Caco-2 (cell line): ENCODE measurements at regions not wholly inside any gene's neighbourhood (a gene's known extent, or its start where the extent isn't known, plus 50 kb on each side); places are given as distances from the start of the nearest gene placed in this dataset.

Source experiments
- BruUV-seq: library from RNA; stranded (reverse); fragments of 400-500 nt; replicated peaks from 2 replicates; lab custom pipeline; 2021; lab: Mats Ljungman, UMichigan
- CTCF ChIA-PET: fragments of 300-600 bp; sonication (Branson Sonifier 250); formaldehyde crosslinking; loops from one replicate; lab custom pipeline; 2022; ENCODE audit warnings: antibody characterized with exemption; lab: Charles Lee
- POLR2A ChIA-PET: fragments of 300-600 bp; sonication (Branson Sonifier 250); formaldehyde crosslinking; loops from one replicate; lab custom pipeline; 2022; ENCODE audit warnings: antibody characterized with exemption; lab: Charles Lee
- DNase-seq, 2 experiments: peaks; one replicate each; pipeline versions ENCODE4 v3.0.0 to v3.0.0-alpha.2; 2020 to 2022
- H3K27me3 ChIP-seq: replicated peaks from 2 replicates; pipeline ENCODE4 v1.6.0; 2011; ENCODE audit warnings: low read length; ENCODE audit not compliant: control insufficient read depth, insufficient read depth
- H3K36me3 ChIP-seq: 2 replicates; pipeline ENCODE4 v1.5.1; 2011; ENCODE audit warnings: low read length; ENCODE audit not compliant: control insufficient read depth, insufficient read depth
- H3K4me1 ChIP-seq: fragments of 250-450 bp; sonication (Bioruptor Pico); 2 replicates; pipeline ENCODE4 v1.5.1; 2020; ENCODE audit warnings: mild to moderate bottlenecking
- H3K4me3 ChIP-seq: 2 replicates; pipeline ENCODE4 v1.5.1; 2011; ENCODE audit warnings: low read depth, mild to moderate bottlenecking, control low read depth, low read length
- H3K9me3 ChIP-seq: fragments of 250-450 bp; sonication (Bioruptor Pico); 2 replicates; pipeline ENCODE4 v1.5.1; 2020; ENCODE audit warnings: mild to moderate bottlenecking, moderate library complexity
- H3K27ac Mint-ChIP-seq: one replicate; pipeline ENCODE4 v1.8.0; 2022; ENCODE audit warnings: mixed read lengths; ENCODE audit not compliant: unreplicated experiment
- H3K27me3 Mint-ChIP-seq: one replicate; pipeline ENCODE4 v1.8.0; 2022; ENCODE audit warnings: mixed read lengths; ENCODE audit not compliant: insufficient read depth, unreplicated experiment
- H3K36me3 Mint-ChIP-seq: one replicate; pipeline ENCODE4 v1.8.0; 2022; ENCODE audit warnings: mild to moderate bottlenecking, mixed read lengths; ENCODE audit not compliant: insufficient read depth, unreplicated experiment
- H3K4me1 Mint-ChIP-seq: one replicate; pipeline ENCODE4 v1.8.0; 2022; ENCODE audit warnings: low read depth, mixed read lengths; ENCODE audit not compliant: unreplicated experiment
- H3K4me3 Mint-ChIP-seq: one replicate; pipeline ENCODE4 v1.8.0; 2022; ENCODE audit warnings: mild to moderate bottlenecking, moderate library complexity, mixed read lengths; ENCODE audit not compliant: unreplicated experiment
- H3K9me3 Mint-ChIP-seq: one replicate; pipeline ENCODE4 v1.8.0; 2022; ENCODE audit warnings: mixed read lengths; ENCODE audit not compliant: unreplicated experiment
- CTCF ChIP-seq, 2 experiments: fragments of 200-600 bp in 1 of 2; IDR thresholded peaks; 1 replicate in 1 of 2; 2 replicates in 1 of 2; pipeline versions ENCODE4 v1.5.1 to v1.8.0; 2011 to 2022; ENCODE audit warnings: antibody characterized with exemption in 1 of 2, control low read depth in 1 of 2, inconsistent platforms in 1 of 2, low read depth in 1 of 2, low read length in 1 of 2, mild to moderate bottlenecking in 1 of 2, moderate library complexity in 1 of 2; ENCODE audit not compliant: insufficient read depth in 1 of 2, severe bottlenecking in 1 of 2, unreplicated experiment in 1 of 2
- intact Hi-C: fragments of 100-400 bp; cut with micrococcal nuclease; formaldehyde crosslinking; loops from one replicate; pipeline ENCODE4 v1.10.0; 2022; ENCODE audit not compliant: unreplicated experiment

- Mint-ChIP-seq H3K27me3 (peaks cover 11% of the 10 kb centered on the region), H3K36me3 (no peaks in the 10 kb centered on the region), H3K9me3 (no peaks in the 10 kb centered on the region), H3K27ac (no peak overlapping the region), H3K4me1 (no peaks in the 10 kb centered on the region), H3K4me3 (no peak overlapping the region)
- intact Hi-C loops, result no loop called here
- no TSS peak for BruUV-seq
- ChIA-PET CTCF (no interaction called here), POLR2A (no interaction called here)
- H3K36me3 ChIP-seq, result no peaks in the 10 kb centered on the region
- no peak for TF ChIP-seq CTCF (IDR thresholded peaks at IDR 0.05; ENCODE audit: insufficient read depth in 1 of 2, low read depth in 1 of 2, low read length in 1 of 2, severe bottlenecking in 1 of 2, unreplicated experiment in 1 of 2)
- no peak for DNase-seq
- no peak overlapping the region for H3K4me3 ChIP-seq
- H3K27me3 ChIP-seq, result no peaks in the 10 kb centered on the region
- H3K9me3 ChIP-seq, result no peaks in the 10 kb centered on the region
- no peaks in the 10 kb centered on the region for H3K4me1 ChIP-seq
These were observed 125.3 kb downstream of the SALL1 start for GRCh38 chr16:51025588-51026290.

GRCh38 chr16:51024703-51025102 lies 126.4 kb downstream of the SALL1 start:
- CTCF ChIA-PET, result no interaction called here
- no peak for TF ChIP-seq CTCF (IDR thresholded peaks at IDR 0.05; ENCODE audit: insufficient read depth in 1 of 2, low read depth in 1 of 2, low read length in 1 of 2, severe bottlenecking in 1 of 2, unreplicated experiment in 1 of 2)
- no peak for DNase-seq

GRCh38 chr16:51022955-51023354 lies 128.1 kb downstream of the SALL1 start:
- no TSS peak for BruUV-seq
- intact Hi-C loops, result no loop called here

More at GRCh38 chr16:51024703-51025102, 126.4 kb downstream of the SALL1 start:
- Mint-ChIP-seq H3K27me3 (peaks cover 15% of the 10 kb centered on the region), H3K9me3 (no peaks in the 10 kb centered on the region), H3K27ac (no peak overlapping the region), H3K4me1 (no peaks in the 10 kb centered on the region), H3K36me3 (no peaks in the 10 kb centered on the region), H3K4me3 (no peak overlapping the region)
- no peaks in the 10 kb centered on the region for H3K36me3 ChIP-seq
- BruUV-seq, result no TSS peak
- no peaks in the 10 kb centered on the region for H3K4me1 ChIP-seq
- intact Hi-C loops, result no loop called here
- no peak overlapping the region for H3K4me3 ChIP-seq
- no peaks in the 10 kb centered on the region for H3K27me3 ChIP-seq
- H3K9me3 ChIP-seq, result no peaks in the 10 kb centered on the region
- POLR2A ChIA-PET, result no interaction called here

More at GRCh38 chr16:51022955-51023354, 128.1 kb downstream of the SALL1 start:
- H3K27ac Mint-ChIP-seq, result no peak overlapping the region
- TF ChIP-seq CTCF (IDR thresholded peaks at IDR 0.05; ENCODE audit: insufficient read depth in 1 of 2, low read depth in 1 of 2, low read length in 1 of 2, severe bottlenecking in 1 of 2, unreplicated experiment in 1 of 2), result no peak
- no peaks in the 10 kb centered on the region for H3K4me1 Mint-ChIP-seq
- no peak for DNase-seq
- no peaks in the 10 kb centered on the region for H3K36me3 Mint-ChIP-seq
- POLR2A ChIA-PET, result no interaction called here
- CTCF ChIA-PET, result no interaction called here
- H3K9me3 Mint-ChIP-seq, result no peaks in the 10 kb centered on the region
- H3K27me3 ChIP-seq, result no peaks in the 10 kb centered on the region
- H3K36me3 ChIP-seq, result no peaks in the 10 kb centered on the region
- no peak overlapping the region for H3K4me3 ChIP-seq
- peaks cover 14% of the 10 kb centered on the region for H3K27me3 Mint-ChIP-seq
- H3K4me1 ChIP-seq, result no peaks in the 10 kb centered on the region
- no peak overlapping the region for H3K4me3 Mint-ChIP-seq
- H3K9me3 ChIP-seq, result no peaks in the 10 kb centered on the region
